ENCODE measurements at regions not wholly inside any gene's neighbourhood (a gene's known extent, or its start where the extent isn't known, plus 50 kb on each side); places are given as distances from the start of the nearest gene placed in this dataset.

- Histone ChIP-seq H3K9me3 (ENCODE audit: insufficient read depth in 2 of 2, low read depth in 1 of 2, low read length in 1 of 2) (no peaks in the 10 kb centered on the region), H2AFZ (ENCODE audit: low read length) (no peak overlapping the region), H4K20me1 (replicated peaks in 1 of 2; ENCODE audit: control insufficient read depth in 1 of 2, insufficient read depth in 2 of 2, low read length in 2 of 2) (no peaks in the 10 kb centered on the region), H3K23ac (ENCODE audit: insufficient read length) (no peak overlapping the region), H2BK120ac (replicated peaks; ENCODE audit: low read depth, low read length) (no peak overlapping the region), H3K4ac (replicated peaks; ENCODE audit: insufficient read length, low read depth, low read length) (no peak overlapping the region), H3K23me2 (ENCODE audit: low read depth, low read length) (no peaks in the 10 kb centered on the region), H3K56ac (replicated peaks; ENCODE audit: insufficient read length, low read depth, low read length) (no peak overlapping the region), H2BK12ac (ENCODE audit: low read depth, low read length) (no peak overlapping the region), H2BK15ac (ENCODE audit: low read length) (no peak overlapping the region), H3K18ac (ENCODE audit: extremely low read depth, low read length) (no peak overlapping the region), H3K4me1 (replicated peaks in 1 of 4; ENCODE audit: control insufficient read depth in 3 of 4, insufficient read depth in 4 of 4, low read length in 3 of 4) (peaks cover 0 to 3% (median 0%) of the 10 kb centered on the region in 4 experiments; a peak in 1 of 7 replicates), H4K91ac (replicated peaks; ENCODE audit: insufficient read length, low read length) (no peak overlapping the region), H4K8ac (ENCODE audit: extremely low read depth, insufficient read depth, low read length) (no peak overlapping the region), H3K14ac (ENCODE audit: insufficient read length) (no peak overlapping the region), H2AK5ac (ENCODE audit: low read depth, low read length) (no peak overlapping the region), H4K5ac (ENCODE audit: insufficient read length, low read depth, low read length) (no peak overlapping the region), H2BK20ac (ENCODE audit: low read length) (no peak overlapping the region), H3K36me3 (ENCODE audit: control insufficient read depth in 2 of 4, insufficient read depth in 4 of 4, low read length in 3 of 4) (no peaks in the 10 kb centered on the region), H3K79me2 (ENCODE audit: control insufficient read depth in 1 of 2, insufficient read depth in 2 of 2, low read length in 2 of 2) (no peaks in the 10 kb centered on the region), H3K79me1 (ENCODE audit: low read depth, low read length) (no peaks in the 10 kb centered on the region), H3K27ac (ENCODE audit: low read depth, low read length) (no peak overlapping the region), H3K9ac (replicated peaks in 1 of 4; ENCODE audit: extremely low read depth in 1 of 4, low read depth in 3 of 4, low read length in 3 of 4) (no peak overlapping the region), H3K4me2 (ENCODE audit: insufficient read depth in 1 of 2, low read depth in 2 of 2, low read length in 2 of 2) (no peak overlapping the region), H3K27me3 (replicated peaks in 1 of 4; ENCODE audit: control insufficient read depth in 3 of 4, extremely low read depth in 1 of 4, insufficient read depth in 3 of 4, low read length in 3 of 4) (no peaks in the 10 kb centered on the region), H2BK5ac (ENCODE audit: low read depth, low read length) (no peak overlapping the region), H3K4me3 (ENCODE audit: extremely low read depth in 1 of 4, insufficient read depth in 2 of 4, low read depth in 3 of 4, low read length in 4 of 4) (no peak overlapping the region)
- ChIA-PET POLR2A (ENCODE audit: partially characterized antibody) (no interaction called here), CTCF (ENCODE audit: partially characterized antibody) (no interaction called here)
- DNase-seq (ENCODE audit: low read depth in 1 of 2, low spot score in 2 of 2) (no peak), FAIRE-seq (no peak)
- 89% methylated on average over 1 of the region's 1 CpG; no CpG with 5 or more reads in 1 of the 2 experiments for WGBS, 2 experiments (ENCODE audit: extremely low coverage in 1 of 2, insufficient coverage in 1 of 2, insufficient read length in 1 of 2, insufficient replicate concordance in 2 of 2, low coverage in 1 of 2, low lambda C conversion rate in 2 of 2, missing lambda C conversion rate in 1 of 2)
- TF ChIP-seq TAF7 (optimal IDR thresholded peaks at IDR 0.05; ENCODE audit: borderline replicate concordance, low read depth, low read length) (no peak), PHF8 (conservative IDR thresholded peaks at IDR 0.05; ENCODE audit: low read depth, low read length) (no peak), KDM1A (IDR thresholded peaks at IDR 0.05; ENCODE audit: borderline replicate concordance, low read length) (no peak), EZH2 (IDR thresholded peaks at IDR 0.05; ENCODE audit: low read depth, low read length, severe bottlenecking) (no peak), BCL11A (IDR thresholded peaks at IDR 0.05; ENCODE audit: low read depth in 2 of 2, low read length in 2 of 2) (no peak), KDM4A (IDR thresholded peaks at IDR 0.05; ENCODE audit: low read depth, low read length, severe bottlenecking) (no peak), MAFK (IDR thresholded peaks at IDR 0.05; ENCODE audit: low read depth, low read length) (no peak), YY1 (IDR thresholded peaks at IDR 0.05; ENCODE audit: low read depth, low read length) (no peak), JUND (IDR thresholded peaks at IDR 0.05; ENCODE audit: low read length) (no peak), EGR1 (IDR thresholded peaks at IDR 0.05; ENCODE audit: borderline replicate concordance, low read depth, low read length) (no peak), TCF12 (IDR thresholded peaks at IDR 0.05; ENCODE audit: low read depth, low read length) (no peak), GABPA (IDR thresholded peaks at IDR 0.05; ENCODE audit: borderline replicate concordance, insufficient read depth, low read length) (no peak), RAD21 (IDR thresholded peaks at IDR 0.05 in 1 of 2, conservative IDR thresholded peaks at IDR 0.05 in 1 of 2; ENCODE audit: low read depth in 2 of 2, low read length in 2 of 2) (no peak), CREB1 (IDR thresholded peaks at IDR 0.05) (no peak)
These were observed 507.3 kb upstream of the KCNMB2 start for GRCh38 chr3:178028933-178029332.
